H1 (cell line): ENCODE measurements at regions not wholly inside any gene's neighbourhood (a gene's known extent, or its start where the extent isn't known, plus 50 kb on each side); places are given as distances from the start of the nearest gene placed in this dataset.

Source experiments
- CTCF ChIA-PET: fragments of 300-600 bp; sonication (Branson Sonifier 250); formaldehyde crosslinking; loops from one replicate; lab custom pipeline; 2021; ENCODE audit not compliant: partially characterized antibody; lab: Charles Lee
- POLR2A ChIA-PET: fragments of 300-600 bp; sonication (Branson Sonifier 250); formaldehyde crosslinking; loops from one replicate; lab custom pipeline; 2021; ENCODE audit warnings: inconsistent platforms; ENCODE audit not compliant: partially characterized antibody; lab: Charles Lee
- DNase-seq, 2 experiments: peaks; one replicate each; pipeline versions ENCODE4 v3.0.0 to v3.0.0-alpha.2; 2010 to 2022; ENCODE audit warnings: low spot score in 2 of 2, low read depth in 1 of 2, mixed read lengths in 1 of 2
- FAIRE-seq: peaks from 2 replicates; lab custom pipeline; 2011; peaks lifted over from hg19 to GRCh38; lab: Jason Lieb, UNC
- H2AFZ ChIP-seq: 2 replicates; pipeline ENCODE4 v1.8.1; 2012; ENCODE audit warnings: low read length, inconsistent platforms
- H2AK5ac ChIP-seq: 2 replicates; pipeline ENCODE4 v1.6.1; 2013; ENCODE audit warnings: low read depth, low read length
- H2BK120ac ChIP-seq: replicated peaks from 2 replicates; pipeline ENCODE3; 2013; ENCODE audit warnings: low read depth, low read length, inconsistent platforms
- H2BK12ac ChIP-seq: 2 replicates; pipeline ENCODE4 v1.6.1; 2013; ENCODE audit warnings: low read depth, low read length
- H2BK15ac ChIP-seq: 2 replicates; pipeline ENCODE4 v1.6.1; 2013; ENCODE audit warnings: low read length
- H2BK20ac ChIP-seq: 2 replicates; pipeline ENCODE4 v1.6.1; 2013; ENCODE audit warnings: low read length
- H2BK5ac ChIP-seq: 2 replicates; pipeline ENCODE4 v1.6.1; 2013; ENCODE audit warnings: low read depth, low read length
- H3K14ac ChIP-seq: 2 replicates; pipeline ENCODE4 v1.6.1; 2013; ENCODE audit warnings: inconsistent platforms; ENCODE audit not compliant: insufficient read length
- H3K18ac ChIP-seq: 2 replicates; pipeline ENCODE4 v1.6.1; 2013; ENCODE audit warnings: low read length; ENCODE audit errors: extremely low read depth
- H3K23ac ChIP-seq: 2 replicates; pipeline ENCODE4 v1.6.1; 2013; ENCODE audit warnings: inconsistent platforms; ENCODE audit not compliant: insufficient read length
- H3K23me2 ChIP-seq: 2 replicates; pipeline ENCODE4 v1.6.1; 2013; ENCODE audit warnings: low read depth, low read length
- H3K27ac ChIP-seq: 2 replicates; pipeline ENCODE4 v1.6.1; 2011; ENCODE audit warnings: low read depth, low read length, inconsistent platforms
- H3K27me3 ChIP-seq, 4 experiments: replicated peaks in 1 of 4; 1 replicate in 1 of 4; 2 replicates in 3 of 4; pipeline versions ENCODE4 v1.6.1 to v1.8.1; 2011 to 2013; ENCODE audit warnings: low read length in 3 of 4, mild to moderate bottlenecking in 3 of 4, inconsistent platforms in 2 of 4, mixed read lengths in 2 of 4, moderate library complexity in 1 of 4; ENCODE audit not compliant: control insufficient read depth in 3 of 4, insufficient read depth in 3 of 4; ENCODE audit errors: extremely low read depth in 1 of 4
- H3K36me3 ChIP-seq, 4 experiments: 2 replicates each; pipeline versions ENCODE4 v1.6.1 to v1.8.1; 2011 to 2013; ENCODE audit warnings: mild to moderate bottlenecking in 4 of 4, low read length in 3 of 4, moderate library complexity in 2 of 4, control low read depth in 1 of 4, inconsistent platforms in 1 of 4; ENCODE audit not compliant: insufficient read depth in 4 of 4, control insufficient read depth in 2 of 4
- H3K4ac ChIP-seq: replicated peaks from 2 replicates; pipeline ENCODE3; 2013; ENCODE audit warnings: low read length, low read depth, mixed read lengths, inconsistent platforms; ENCODE audit not compliant: insufficient read length
- H3K4me1 ChIP-seq, 4 experiments: replicated peaks in 1 of 4; 1 replicate in 1 of 4; 2 replicates in 3 of 4; pipeline versions ENCODE4 v1.6.1 to v1.8.1; 2011 to 2013; ENCODE audit warnings: low read length in 3 of 4, inconsistent platforms in 2 of 4, mixed read lengths in 1 of 4; ENCODE audit not compliant: insufficient read depth in 4 of 4, control insufficient read depth in 3 of 4
- H3K4me2 ChIP-seq, 2 experiments: 2 replicates each; pipeline versions ENCODE4 v1.6.1 to v1.8.1; 2011 to 2013; ENCODE audit warnings: low read depth in 2 of 2, low read length in 2 of 2, control low read depth in 1 of 2, inconsistent platforms in 1 of 2, mild to moderate bottlenecking in 1 of 2; ENCODE audit not compliant: insufficient read depth in 1 of 2
- H3K4me3 ChIP-seq, 4 experiments: fragments of 200-600, 300-600 bp in 1 of 4; sonication (generic), shearing (Covaris generic), sonication (Bioruptor Twin) in 1 of 4; 2 replicates each; pipeline versions ENCODE4 v1.5.1 to v1.8.1; 2011 to 2016; ENCODE audit warnings: low read length in 4 of 4, low read depth in 3 of 4, control low read depth in 2 of 4, inconsistent platforms in 2 of 4, mild to moderate bottlenecking in 2 of 4, mixed read lengths in 1 of 4, moderate library complexity in 1 of 4; ENCODE audit not compliant: insufficient read depth in 2 of 4; ENCODE audit errors: extremely low read depth in 1 of 4
- H3K56ac ChIP-seq: replicated peaks from 2 replicates; pipeline ENCODE3; 2013; ENCODE audit warnings: low read depth, mild to moderate bottlenecking, mixed read lengths, low read length, inconsistent platforms; ENCODE audit not compliant: insufficient read length
- H3K79me1 ChIP-seq: 2 replicates; pipeline ENCODE4 v1.6.1; 2013; ENCODE audit warnings: low read depth, low read length, control low read depth
- H3K79me2 ChIP-seq, 2 experiments: 2 replicates each; pipeline versions ENCODE4 v1.6.1 to v1.8.1; 2012 to 2013; ENCODE audit warnings: low read length in 2 of 2, mild to moderate bottlenecking in 2 of 2, inconsistent platforms in 1 of 2; ENCODE audit not compliant: insufficient read depth in 2 of 2, control insufficient read depth in 1 of 2
- H3K9ac ChIP-seq, 4 experiments: replicated peaks in 1 of 4; 1 replicate in 1 of 4; 2 replicates in 3 of 4; pipeline versions ENCODE4 v1.6.1 to v1.8.1; 2011 to 2013; ENCODE audit warnings: low read depth in 3 of 4, low read length in 3 of 4, control low read depth in 2 of 4, mild to moderate bottlenecking in 2 of 4, moderate library complexity in 2 of 4, inconsistent platforms in 1 of 4; ENCODE audit errors: extremely low read depth in 1 of 4
- H3K9me3 ChIP-seq, 2 experiments: 2 replicates each; pipeline versions ENCODE4 v1.6.1 to v1.8.1; 2012 to 2013; ENCODE audit warnings: mild to moderate bottlenecking in 2 of 2, moderate library complexity in 2 of 2, control low read depth in 1 of 2, inconsistent platforms in 1 of 2, low read depth in 1 of 2, low read length in 1 of 2, mixed read lengths in 1 of 2; ENCODE audit not compliant: insufficient read depth in 2 of 2
- H4K20me1 ChIP-seq, 2 experiments: replicated peaks in 1 of 2; 2 replicates each; pipeline versions ENCODE3 to v1.8.1; 2011 to 2013; ENCODE audit warnings: inconsistent platforms in 2 of 2, low read length in 2 of 2, mild to moderate bottlenecking in 1 of 2; ENCODE audit not compliant: insufficient read depth in 2 of 2, control insufficient read depth in 1 of 2
- H4K5ac ChIP-seq: 2 replicates; pipeline ENCODE4 v1.6.1; 2013; ENCODE audit warnings: low read length, low read depth, mixed read lengths, inconsistent platforms; ENCODE audit not compliant: insufficient read length
- H4K8ac ChIP-seq: 2 replicates; pipeline ENCODE4 v1.8.0; 2013; ENCODE audit warnings: mild to moderate bottlenecking, moderate library complexity, low read length, inconsistent platforms; ENCODE audit not compliant: insufficient read depth; ENCODE audit errors: extremely low read depth
- H4K91ac ChIP-seq: replicated peaks from 2 replicates; pipeline ENCODE3; 2013; ENCODE audit warnings: low read length, mixed read lengths, inconsistent platforms; ENCODE audit not compliant: insufficient read length
- BACH1 ChIP-seq: IDR thresholded peaks from 2 replicates; pipeline ENCODE4 v1.6.1; 2012; ENCODE audit warnings: low read length, improper control_type of control experiment
- CEBPB ChIP-seq: IDR thresholded peaks from 2 replicates; pipeline ENCODE4 v1.6.1; 2012; ENCODE audit warnings: low read depth, low read length
- CHD2 ChIP-seq: IDR thresholded peaks from 2 replicates; pipeline ENCODE4 v1.6.1; 2012; ENCODE audit warnings: low read length, improper control_type of control experiment
- HDAC2 ChIP-seq, 2 experiments: fragments of 300-600 bp in 1 of 2; sonication (generic) in 1 of 2; IDR thresholded peaks; 2 replicates each; pipeline ENCODE4 v1.6.1; 2011 to 2012; ENCODE audit warnings: low read depth in 2 of 2, low read length in 2 of 2, mild to moderate bottlenecking in 2 of 2, moderate library complexity in 2 of 2, borderline replicate concordance in 1 of 2, inconsistent platforms in 1 of 2
- KDM1A ChIP-seq: fragments of 200-600, 300-600 bp; sonication (generic); IDR thresholded peaks from 2 replicates; pipeline ENCODE4 v1.7.1; 2016; ENCODE audit warnings: mild to moderate bottlenecking, low read length, borderline replicate concordance
- RFX5 ChIP-seq: IDR thresholded peaks from 2 replicates; pipeline ENCODE4 v1.6.1; 2011; ENCODE audit warnings: low read depth, low read length, improper control_type of control experiment, borderline replicate concordance
- SP4 ChIP-seq: IDR thresholded peaks from 2 replicates; pipeline ENCODE4 v1.6.1; 2012; ENCODE audit warnings: low read length, inconsistent platforms
- WGBS, 2 experiments: shearing (Covaris generic) in 1 of 2; methylation state at CpG; one replicate each; pipeline versions ENCODE4 v1.1.6 to v1.1.7; 2013 to 2015; ENCODE audit warnings: low lambda C conversion rate in 2 of 2, mixed read lengths in 2 of 2, inconsistent platforms in 1 of 2, low coverage in 1 of 2, missing lambda C conversion rate in 1 of 2; ENCODE audit not compliant: insufficient replicate concordance in 2 of 2, insufficient coverage in 1 of 2, insufficient read length in 1 of 2; ENCODE audit errors: extremely low coverage in 1 of 2, missing lambda C conversion rate in 1 of 2; 5-methylcytosine and 5-hydroxymethylcytosine counted together
- TF ChIP-seq, protein P1 (sequence below): IDR thresholded peaks from 2 replicates; pipeline ENCODE4 v1.6.1; 2011; ENCODE audit warnings: low read length, improper control_type of control experiment

GRCh38 chr6:15026832-15027231, 219.0 kb upstream of the JARID2 start:
- no peak for DNase-seq
- Histone ChIP-seq H3K4me2 (no peak overlapping the region), H2AK5ac (0 out of 2 replicates have a peak overlapping the region, but pooled peaks have one; percentile 70), H2BK12ac (peak overlapping the region; percentile 82; the same call in 1 of the 2 replicates), H3K36me3 (no peaks in the 10 kb centered on the region)
- 87% methylated on average over 6 of the region's 6 CpGs; no CpG with 5 or more reads in 1 of the 2 experiments for WGBS, 2 experiments
- TF ChIP-seq HDAC2 (IDR thresholded peaks at IDR 0.05; ENCODE audit: borderline replicate concordance in 1 of 2, low read depth in 2 of 2, low read length in 2 of 2) (no peak), CHD2 (no peak), CEBPB (no peak), KDM1A (no peak), SP4 (no peak), BACH1 (no peak), RFX5 (no peak)
- TF ChIP-seq, protein P1, sequence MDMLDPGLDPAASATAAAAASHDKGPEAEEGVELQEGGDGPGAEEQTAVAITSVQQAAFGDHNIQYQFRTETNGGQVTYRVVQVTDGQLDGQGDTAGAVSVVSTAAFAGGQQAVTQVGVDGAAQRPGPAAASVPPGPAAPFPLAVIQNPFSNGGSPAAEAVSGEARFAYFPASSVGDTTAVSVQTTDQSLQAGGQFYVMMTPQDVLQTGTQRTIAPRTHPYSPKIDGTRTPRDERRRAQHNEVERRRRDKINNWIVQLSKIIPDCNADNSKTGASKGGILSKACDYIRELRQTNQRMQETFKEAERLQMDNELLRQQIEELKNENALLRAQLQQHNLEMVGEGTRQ, result no peak
- TF ChIP-seq, all 59 proteins: peak for 0
- H2BK5ac ChIP-seq, result no peak overlapping the region
- H3K56ac ChIP-seq, result no peak overlapping the region
- H2AFZ ChIP-seq, result no peak overlapping the region
- no peak overlapping the region for H2BK15ac ChIP-seq
- no peaks in the 10 kb centered on the region for H3K27me3 ChIP-seq
- no peak overlapping the region for H3K4me3 ChIP-seq
- no peak overlapping the region for H2BK120ac ChIP-seq
- peaks cover 0 to 6% (median 5%) of the 10 kb centered on the region in 4 experiments; a peak in 4 of 7 replicates for H3K4me1 ChIP-seq
- H3K9me3 ChIP-seq, result no peaks in the 10 kb centered on the region
- no peak overlapping the region for H4K8ac ChIP-seq
- H3K27ac ChIP-seq, result no peak overlapping the region
- FAIRE-seq, result no peak
- H2BK20ac ChIP-seq, result peak overlapping the region; percentile 9
- CTCF ChIA-PET, result interaction anchor here (0.5 kb wide), 1 partner anchor 120 kb away, joined by 3 read pairs; no protein-coding TSS in a partner anchor
- H4K5ac ChIP-seq, result no peak overlapping the region
- H3K18ac ChIP-seq, result peak overlapping the region; percentile 64
- H3K79me2 ChIP-seq, result no peaks in the 10 kb centered on the region
- H3K14ac ChIP-seq, result no peak overlapping the region
- H4K91ac ChIP-seq, result peak overlapping the region; percentile 15
- H3K23me2 ChIP-seq, result no peaks in the 10 kb centered on the region; the same call in 1 of the 2 replicates
- no peak overlapping the region for H3K9ac ChIP-seq
- H3K4ac ChIP-seq, result peak overlapping the region; percentile 36
- H3K79me1 ChIP-seq, result no peaks in the 10 kb centered on the region; the same call in 1 of the 2 replicates
- H4K20me1 ChIP-seq, result no peaks in the 10 kb centered on the region
- POLR2A ChIA-PET, result interaction anchor here (1.3 kb wide), 1 partner anchor 11 kb away, joined by 3 read pairs; no protein-coding TSS in a partner anchor
- no peak overlapping the region for H3K23ac ChIP-seq
